Tibial nerve (tissue), 4 donors: ENCODE measurements at regions not wholly inside any gene's neighbourhood (a gene's known extent, or its start where the extent isn't known, plus 50 kb on each side); places are given as distances from the start of the nearest gene placed in this dataset.

Source experiments
- EP300 ChIP-seq, 2 donors: sonication (generic); formaldehyde crosslinking; IDR thresholded peaks; one replicate each; pipeline ENCODE4 v1.6.1; 2017; ENCODE audit warnings: antibody characterized with exemption in 2 of 2, mild to moderate bottlenecking in 1 of 2
- POLR2A ChIP-seq, 2 donors: fragments of 450-650 bp; IDR thresholded peaks; one replicate each; pipeline ENCODE4 v1.6.1; 2017; ENCODE audit warnings: antibody characterized with exemption in 2 of 2, mild to moderate bottlenecking in 2 of 2, moderate library complexity in 2 of 2
- TF ChIP-seq, protein P1 (sequence below), 5 experiments: fragments of 200-600 bp in 3 of 5; fragments of 450-650 bp in 2 of 5; sonication (generic) in 3 of 5; IDR thresholded peaks; one replicate each; pipeline ENCODE4 v1.5.1; 2016 to 2019; ENCODE audit warnings: antibody characterized with exemption in 5 of 5, mild to moderate bottlenecking in 3 of 5, moderate library complexity in 2 of 5

- TF ChIP-seq, protein P1, sequence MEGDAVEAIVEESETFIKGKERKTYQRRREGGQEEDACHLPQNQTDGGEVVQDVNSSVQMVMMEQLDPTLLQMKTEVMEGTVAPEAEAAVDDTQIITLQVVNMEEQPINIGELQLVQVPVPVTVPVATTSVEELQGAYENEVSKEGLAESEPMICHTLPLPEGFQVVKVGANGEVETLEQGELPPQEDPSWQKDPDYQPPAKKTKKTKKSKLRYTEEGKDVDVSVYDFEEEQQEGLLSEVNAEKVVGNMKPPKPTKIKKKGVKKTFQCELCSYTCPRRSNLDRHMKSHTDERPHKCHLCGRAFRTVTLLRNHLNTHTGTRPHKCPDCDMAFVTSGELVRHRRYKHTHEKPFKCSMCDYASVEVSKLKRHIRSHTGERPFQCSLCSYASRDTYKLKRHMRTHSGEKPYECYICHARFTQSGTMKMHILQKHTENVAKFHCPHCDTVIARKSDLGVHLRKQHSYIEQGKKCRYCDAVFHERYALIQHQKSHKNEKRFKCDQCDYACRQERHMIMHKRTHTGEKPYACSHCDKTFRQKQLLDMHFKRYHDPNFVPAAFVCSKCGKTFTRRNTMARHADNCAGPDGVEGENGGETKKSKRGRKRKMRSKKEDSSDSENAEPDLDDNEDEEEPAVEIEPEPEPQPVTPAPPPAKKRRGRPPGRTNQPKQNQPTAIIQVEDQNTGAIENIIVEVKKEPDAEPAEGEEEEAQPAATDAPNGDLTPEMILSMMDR (IDR thresholded peaks at IDR 0.05), result no peak
- TF ChIP-seq POLR2A (IDR thresholded peaks at IDR 0.05) (no peak), EP300 (IDR thresholded peaks at IDR 0.05) (no peak)
These were observed 242.9 kb upstream of the DACH1 start for GRCh38 chr13:72109863-72110262.
